ENCODE measurements at regions not wholly inside any gene's neighbourhood (a gene's known extent, or its start where the extent isn't known, plus 50 kb on each side); places are given as distances from the start of the nearest gene placed in this dataset.
A peak's percentile ranks its signal among the peaks of the same experiment; 100 is the strongest.
"Not testable (repeated sequence)": the region's sequence is repeated elsewhere in the genome, so short reads cannot be mapped to it uniquely, and the experiment has no call there.

DNA sequence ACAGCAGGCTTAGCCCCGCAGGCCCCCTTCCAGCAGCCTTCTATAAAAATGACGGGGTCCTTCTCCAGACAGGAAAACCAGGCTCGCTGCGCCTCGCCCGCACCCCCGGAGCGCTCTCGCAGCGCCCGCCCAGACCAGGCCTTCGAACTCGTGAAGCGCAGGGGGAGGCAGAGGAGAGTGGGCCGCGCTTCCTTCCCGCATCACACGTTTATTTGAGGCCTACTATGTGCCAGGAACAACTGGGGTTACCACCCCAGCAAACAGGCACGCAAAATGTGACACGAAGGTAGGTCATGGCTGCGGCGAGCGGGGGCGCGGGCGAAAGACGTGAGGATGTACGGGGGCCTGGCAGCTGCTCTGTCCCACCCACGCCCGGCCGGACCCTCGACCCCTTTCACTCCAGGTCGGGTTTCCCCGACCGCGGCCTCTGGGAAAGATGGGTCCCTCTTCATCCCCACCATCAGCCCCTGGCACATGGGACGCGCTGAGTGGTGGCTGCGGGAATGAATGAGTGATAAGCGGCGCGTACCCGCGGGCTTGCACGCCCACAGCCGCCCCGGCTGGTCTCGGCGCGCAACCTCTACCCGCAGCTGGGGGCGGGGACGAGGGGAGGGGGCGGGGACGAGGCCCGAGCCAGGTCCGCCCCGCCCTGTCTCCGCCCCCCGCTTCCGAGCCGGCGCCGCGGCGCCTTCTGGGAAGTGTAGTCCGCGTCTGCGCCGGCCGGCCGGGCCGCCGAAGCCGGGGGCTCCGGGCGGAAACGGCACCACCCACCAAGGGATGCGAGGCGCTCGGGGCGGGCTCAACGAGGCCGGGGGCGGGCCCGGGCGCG lies 59.1 kb downstream of the ZNF467 start:
- intact Hi-C loops (cut with DNase I), result no loop called here
- DNase-seq (ENCODE audit: low spot score), result peak; percentile 97

DNA sequence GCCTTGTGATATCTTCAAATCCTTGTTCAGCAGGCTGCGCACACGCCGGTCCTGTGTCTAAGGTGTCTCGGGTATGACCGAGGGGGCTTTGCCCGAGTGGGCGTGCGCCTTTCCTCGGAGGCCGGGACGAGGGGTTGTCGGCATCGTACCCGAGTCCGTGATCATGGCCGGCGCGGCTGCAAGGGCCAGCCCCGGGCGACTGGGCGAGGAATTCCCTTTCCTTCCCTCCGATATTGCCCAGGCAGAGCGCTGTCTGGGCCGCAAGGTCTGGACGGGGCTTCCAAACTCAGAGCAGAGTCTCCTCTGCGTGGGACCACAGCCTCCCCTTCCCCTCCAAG lies 59.7 kb downstream of the ZNF467 start:
- intact Hi-C loops (cut with DNase I), result no loop called here
- DNase-seq (ENCODE audit: low spot score), result peak; percentile 73

DNA sequence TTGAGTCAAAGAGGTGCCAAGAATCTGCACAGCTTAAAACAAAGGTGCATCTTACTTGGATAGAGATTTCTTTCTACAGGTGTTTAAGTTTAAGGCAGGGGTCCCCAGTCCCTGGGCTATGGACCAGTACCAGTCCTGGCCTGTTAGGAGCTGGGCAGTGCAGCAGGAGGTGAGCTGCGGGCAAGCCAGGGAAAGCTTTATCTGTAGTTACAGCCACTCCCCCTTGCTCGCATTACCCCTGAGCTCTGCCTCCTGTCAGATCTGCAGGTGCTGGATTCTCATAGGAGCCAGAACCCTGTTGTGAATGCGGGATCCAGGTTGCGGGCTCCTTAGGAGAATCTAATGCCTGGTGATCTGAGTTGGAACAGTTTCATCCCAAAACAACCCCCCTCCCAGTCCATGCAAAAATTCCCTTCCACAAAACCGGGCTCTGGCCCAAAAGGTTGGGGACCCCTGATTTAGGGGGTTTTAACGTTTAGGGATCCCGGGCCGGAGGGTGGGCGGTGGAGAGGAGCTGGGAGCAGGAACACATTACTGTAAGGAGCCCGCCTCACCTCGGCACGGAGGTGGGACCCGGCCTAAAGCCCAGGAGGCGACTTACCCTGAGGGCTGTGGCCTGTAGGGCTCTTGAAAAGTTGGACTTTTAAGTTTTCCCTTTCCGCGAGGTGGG lies 60.2 kb downstream of the ZNF467 start:
- DNase-seq (ENCODE audit: low spot score), result no peak
- intact Hi-C loops (cut with DNase I), result no loop called here

DNA sequence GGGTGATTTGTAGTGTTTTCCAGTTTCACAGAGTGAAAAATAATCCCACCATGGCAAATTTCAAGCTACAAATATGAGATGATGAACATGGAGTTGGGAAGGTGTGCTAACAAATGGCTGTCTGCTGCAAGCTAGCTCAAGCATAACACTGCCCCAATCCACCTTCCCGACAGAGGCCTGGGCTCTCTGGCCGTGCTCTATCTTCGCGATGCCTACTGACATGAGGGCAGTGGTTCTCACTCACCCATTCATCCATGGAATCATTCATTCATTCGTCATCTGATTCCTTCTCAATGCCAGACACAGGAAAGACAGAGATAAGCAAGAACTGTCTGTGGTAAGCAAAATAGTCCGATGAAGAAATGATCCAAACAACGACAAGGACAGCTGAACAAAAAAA lies 65.4 kb downstream of the ZNF467 start:
- DNase-seq (ENCODE audit: low spot score), result no peak
- intact Hi-C loops (cut with DNase I), result loop anchor here in 1 of 2 donors (2.0 kb wide), 1 partner anchor 59 kb away; no protein-coding TSS in a partner anchor

DNA sequence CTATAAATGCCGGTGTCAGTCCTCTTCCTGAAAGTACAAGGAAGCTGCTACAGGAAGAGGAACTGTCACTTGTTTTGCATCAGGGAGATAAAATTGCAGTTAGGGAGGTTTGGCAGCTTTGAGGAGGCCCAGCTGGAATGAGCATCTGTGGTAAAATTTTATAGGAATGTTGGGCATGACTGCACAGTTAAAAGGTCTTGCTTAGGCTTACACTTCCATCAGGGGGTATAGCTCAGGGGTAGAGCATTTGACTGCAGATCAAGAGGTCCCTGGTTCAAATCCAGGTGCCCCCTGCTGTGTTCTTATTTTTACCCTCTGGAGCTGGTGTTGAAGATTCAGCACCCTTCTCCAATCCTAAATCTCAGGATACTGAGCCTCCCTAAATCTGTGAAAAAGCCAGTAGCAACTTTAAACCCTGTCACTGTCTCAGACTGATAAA lies 65.9 kb downstream of the ZNF467 start:
- no peak for DNase-seq (ENCODE audit: low spot score)
- intact Hi-C loops (cut with DNase I), result no loop called here

GRCh38 chr7:149706398-149706797 lies 67.0 kb downstream of the ZNF467 start:
- intact Hi-C loops (cut with DNase I), result no loop called here

GRCh38 chr7:149704507-149704906 lies 68.9 kb downstream of the ZNF467 start:
- intact Hi-C loops (cut with DNase I), result no loop called here
- no peak for DNase-seq (ENCODE audit: low spot score)

More at GRCh38 chr7:149706398-149706797, 67.0 kb downstream of the ZNF467 start:
- no peak for DNase-seq (ENCODE audit: low spot score)

DNA sequence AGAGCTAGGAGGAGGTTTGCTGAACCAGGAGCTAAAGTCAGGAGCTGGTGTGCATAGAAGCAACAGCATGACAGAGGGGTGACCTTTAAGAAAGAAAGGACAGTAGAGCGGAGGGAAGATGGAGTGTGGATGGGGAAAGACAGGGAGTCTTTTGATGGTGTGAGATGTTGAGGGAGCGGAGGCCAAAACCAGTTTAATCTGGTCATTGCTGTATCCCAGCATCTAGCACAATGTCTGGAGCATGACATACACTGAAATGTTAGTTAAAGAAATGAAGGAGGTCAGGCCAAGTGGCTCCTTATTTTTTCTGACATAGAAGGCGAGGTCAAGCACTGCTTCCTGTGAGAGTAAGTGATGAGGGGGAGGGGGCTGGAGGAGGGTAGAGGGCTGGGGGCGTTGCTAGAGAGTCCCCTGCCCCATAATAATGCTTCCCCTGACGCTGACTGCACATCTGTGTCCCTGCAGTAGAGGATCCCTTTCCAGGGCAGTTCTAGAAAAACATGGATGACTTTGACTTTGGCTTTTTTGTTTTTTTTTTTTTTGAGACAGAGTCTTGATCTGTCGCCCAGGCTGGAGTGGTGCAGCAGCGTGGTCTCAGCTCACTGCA lies 70.2 kb downstream of the ZNF467 start:
- no peak for DNase-seq (ENCODE audit: low spot score)
- intact Hi-C loops (cut with DNase I), result no loop called here

GRCh38 chr7:149701495-149702240 lies 71.7 kb downstream of the ZNF467 start:
- intact Hi-C loops (cut with DNase I), result no loop called here
- DNase-seq (ENCODE audit: low spot score), result no peak

DNA sequence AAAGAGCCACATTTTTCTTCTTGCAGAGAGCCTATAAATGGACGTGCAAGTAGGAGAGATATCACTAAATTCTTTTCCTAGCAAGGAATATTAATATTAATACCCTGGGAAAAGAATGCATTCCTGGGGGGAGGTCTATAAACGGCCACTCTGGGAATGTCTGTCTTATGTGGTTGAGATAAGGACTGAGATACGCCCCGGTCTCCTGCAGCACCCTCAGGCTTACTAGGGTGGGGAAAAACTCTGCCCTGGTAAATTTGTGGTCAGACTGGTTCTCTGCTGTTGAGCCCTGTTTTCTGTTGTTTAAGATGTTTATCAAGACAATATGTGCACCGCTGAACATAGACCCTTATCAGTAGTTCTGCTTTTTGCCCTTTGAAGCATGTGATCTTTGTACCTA lies 75.6 kb downstream of the ZNF467 start:
- DNase-seq (ENCODE audit: low spot score); intact Hi-C loops (cut with DNase I): not testable (repeated sequence)

DNA sequence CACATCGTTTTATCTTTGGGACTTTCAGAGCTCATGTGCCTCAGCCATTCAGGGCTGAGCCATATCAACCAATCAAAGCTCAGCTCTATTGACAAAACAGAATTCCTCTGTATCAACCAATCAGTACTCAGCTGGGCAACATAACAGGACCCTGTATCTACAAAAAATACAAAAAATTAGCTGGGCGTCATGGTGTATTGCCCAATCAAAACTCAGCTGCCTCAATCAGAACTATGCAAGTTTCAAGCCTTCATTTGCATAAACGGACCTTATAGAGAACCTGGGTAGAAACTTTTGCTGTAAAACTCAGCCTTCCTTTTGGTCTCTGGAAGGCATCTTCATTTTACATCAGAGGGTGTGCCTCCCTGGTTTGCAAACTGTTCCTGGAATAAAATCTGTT lies 77.1 kb downstream of the ZNF467 start:
- no peak for DNase-seq (ENCODE audit: low spot score)
- intact Hi-C loops (cut with DNase I), result no loop called here

DNA sequence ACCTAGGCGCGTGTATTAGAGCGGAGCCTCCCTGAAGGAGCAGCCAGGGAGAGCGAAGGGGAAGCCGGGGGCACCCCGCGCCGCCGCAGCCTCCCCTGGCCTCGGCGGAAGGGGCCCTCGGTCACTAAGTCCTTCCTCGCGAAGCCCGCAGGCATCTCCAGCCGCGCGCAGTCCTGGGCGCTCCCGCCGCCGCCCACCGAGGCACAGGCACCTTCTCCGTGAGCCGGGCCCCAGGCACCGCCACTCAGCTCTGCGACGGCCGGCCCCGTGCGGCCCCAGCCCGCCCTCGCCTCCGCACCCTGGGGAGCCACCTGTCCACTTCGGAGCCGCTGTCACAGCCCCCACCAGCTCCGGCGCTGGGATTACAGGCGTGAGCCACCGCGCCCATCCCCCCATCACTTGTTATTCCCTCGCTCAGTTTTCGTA lies 80.8 kb downstream of the ZNF467 start:
- DNase-seq (ENCODE audit: low spot score), result no peak
- intact Hi-C loops (cut with DNase I), result no loop called here

- intact Hi-C loops (cut with DNase I), result no loop called here
- DNase-seq (ENCODE audit: low spot score), result no peak
Measured at GRCh38 chr7:149692056-149692455, 81.3 kb downstream of the ZNF467 start.

DNA sequence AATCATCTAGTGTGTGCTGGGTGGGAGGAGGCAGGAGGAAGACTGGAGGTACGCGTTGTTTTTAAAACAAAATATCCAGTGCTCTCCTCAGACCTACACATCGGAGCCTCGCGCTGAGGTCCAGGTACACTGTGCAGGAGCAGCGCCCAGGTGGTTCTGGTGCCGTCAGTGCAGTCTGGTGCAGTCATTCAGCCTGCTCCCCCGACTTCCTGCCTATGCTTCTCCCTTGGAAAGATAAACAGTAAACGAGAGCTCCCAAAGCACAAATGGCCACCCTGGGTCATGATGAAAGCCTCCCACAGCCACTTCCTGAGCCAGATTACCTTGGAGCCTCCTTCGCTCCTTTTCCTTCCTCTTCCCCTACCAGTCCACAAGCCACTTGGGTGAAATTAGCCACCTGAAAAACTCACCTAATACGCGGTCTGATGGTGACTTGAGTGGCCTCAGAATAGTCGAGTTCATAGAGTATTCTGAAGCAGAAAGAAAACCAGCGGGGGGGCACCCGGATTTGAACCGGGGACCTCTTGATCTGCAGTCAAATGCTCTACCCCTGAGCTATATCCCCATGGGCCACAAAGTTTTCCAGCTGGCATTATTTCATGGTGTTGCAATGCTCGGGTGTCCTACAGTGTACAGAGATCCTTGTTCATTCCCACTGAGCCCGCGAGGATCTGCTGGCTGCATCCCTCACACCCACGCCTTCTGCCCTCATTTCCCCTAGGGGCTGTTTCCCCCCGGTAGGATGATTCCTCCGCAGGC lies 82.5 kb downstream of the ZNF467 start:
- no peak for DNase-seq (ENCODE audit: low spot score)
- intact Hi-C loops (cut with DNase I), result no loop called here

GRCh38 chr7:149689291-149689721 lies 84.1 kb downstream of the ZNF467 start:
- intact Hi-C loops (cut with DNase I), result no loop called here
- DNase-seq (ENCODE audit: low spot score), result no peak

DNA sequence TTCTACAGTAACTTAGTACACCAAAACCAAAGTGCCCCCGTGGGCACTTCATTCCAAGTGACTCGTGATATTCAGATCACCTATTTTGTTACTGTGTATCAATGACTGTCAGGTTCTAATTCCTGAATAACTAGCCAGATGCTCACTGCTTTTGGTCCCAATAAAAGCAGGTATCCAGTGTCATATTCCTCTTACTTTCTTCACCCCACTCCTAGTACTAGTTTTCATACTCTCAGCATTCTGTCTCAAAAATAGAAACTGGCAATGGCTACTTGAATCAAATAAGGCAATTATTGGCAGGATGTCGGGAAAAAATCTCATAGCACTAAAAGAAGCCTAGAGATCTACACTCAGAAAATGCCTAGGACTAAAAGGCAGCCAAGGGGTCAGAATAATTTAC lies 84.6 kb downstream of the ZNF467 start:
- no peak for DNase-seq (ENCODE audit: low spot score)
- intact Hi-C loops (cut with DNase I), result no loop called here

- DNase-seq (ENCODE audit: low spot score); intact Hi-C loops (cut with DNase I): not testable (repeated sequence)
Measured at GRCh38 chr7:149687820-149688219, 85.6 kb downstream of the ZNF467 start.

GRCh38 chr7:149686449-149686848 lies 86.9 kb downstream of the ZNF467 start:
- no peak for DNase-seq (ENCODE audit: low spot score)
- intact Hi-C loops (cut with DNase I), result no loop called here

DNA sequence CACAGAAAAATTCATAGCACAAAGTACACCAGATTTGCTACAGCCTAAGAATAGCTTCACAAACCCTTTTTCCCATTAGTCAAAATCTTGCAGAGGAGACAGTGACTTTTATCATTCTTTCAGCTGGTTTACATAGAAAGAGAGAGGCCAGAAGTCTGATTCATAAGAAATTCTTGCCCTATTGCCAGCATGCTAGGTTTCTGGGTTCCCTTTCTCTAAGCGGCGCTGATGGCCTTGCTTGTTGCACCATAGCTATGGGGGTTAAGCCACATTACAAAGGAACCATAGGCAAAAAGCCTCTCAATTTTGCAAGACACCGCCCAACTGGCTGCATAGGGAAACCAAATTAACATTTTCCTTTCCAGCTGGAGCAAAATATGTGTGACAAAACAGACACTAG lies 87.4 kb downstream of the ZNF467 start:
- no peak for DNase-seq (ENCODE audit: low spot score)
- intact Hi-C loops (cut with DNase I), result no loop called here

Data from posterior vena cava (tissue), 2 donors.